Body of pancreas (tissue), 4 donors: ENCODE measurements at regions not wholly inside any gene's neighbourhood (a gene's known extent, or its start where the extent isn't known, plus 50 kb on each side); places are given as distances from the start of the nearest gene placed in this dataset.
"Not testable (repeated sequence)": the region's sequence is repeated elsewhere in the genome, so short reads cannot be mapped to it uniquely, and the experiment has no call there.

ENCODE experiments used
- POLR2A ChIP-seq, 3 donors: fragments of 450-650 bp; IDR thresholded peaks; one replicate each; pipeline ENCODE4 v1.6.1; 2016; ENCODE audit warnings: antibody characterized with exemption in 3 of 3, mild to moderate bottlenecking in 2 of 3
- TF ChIP-seq, protein P1 (sequence below), 7 experiments: fragments of 450-650 bp in 4 of 7; fragments of 200-600 bp in 3 of 7; sonication (generic) in 3 of 7; IDR thresholded peaks; one replicate each; pipeline ENCODE4 v1.5.1; 2016 to 2019; ENCODE audit warnings: antibody characterized with exemption in 7 of 7

DNA sequence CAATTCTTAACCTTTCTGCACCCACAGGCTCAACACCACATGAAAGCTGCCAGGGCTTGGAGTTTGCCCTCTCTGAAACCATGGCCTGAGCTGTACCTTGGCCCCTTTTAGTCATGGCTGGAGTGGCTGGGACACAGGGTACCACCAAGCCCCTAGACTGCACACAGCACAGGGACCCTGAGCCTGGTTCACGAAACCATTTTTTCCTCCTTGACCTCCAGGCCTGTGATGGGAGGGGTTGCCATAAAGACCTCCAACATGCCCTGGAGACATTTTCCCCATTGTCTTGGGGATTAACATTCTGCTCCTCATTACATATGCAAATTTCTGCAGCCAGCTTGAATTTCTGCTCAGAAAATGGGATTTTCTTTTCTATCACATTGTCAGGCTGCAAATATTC is 113.4 kb downstream of the XPNPEP1 start:
- TF ChIP-seq, protein P1, sequence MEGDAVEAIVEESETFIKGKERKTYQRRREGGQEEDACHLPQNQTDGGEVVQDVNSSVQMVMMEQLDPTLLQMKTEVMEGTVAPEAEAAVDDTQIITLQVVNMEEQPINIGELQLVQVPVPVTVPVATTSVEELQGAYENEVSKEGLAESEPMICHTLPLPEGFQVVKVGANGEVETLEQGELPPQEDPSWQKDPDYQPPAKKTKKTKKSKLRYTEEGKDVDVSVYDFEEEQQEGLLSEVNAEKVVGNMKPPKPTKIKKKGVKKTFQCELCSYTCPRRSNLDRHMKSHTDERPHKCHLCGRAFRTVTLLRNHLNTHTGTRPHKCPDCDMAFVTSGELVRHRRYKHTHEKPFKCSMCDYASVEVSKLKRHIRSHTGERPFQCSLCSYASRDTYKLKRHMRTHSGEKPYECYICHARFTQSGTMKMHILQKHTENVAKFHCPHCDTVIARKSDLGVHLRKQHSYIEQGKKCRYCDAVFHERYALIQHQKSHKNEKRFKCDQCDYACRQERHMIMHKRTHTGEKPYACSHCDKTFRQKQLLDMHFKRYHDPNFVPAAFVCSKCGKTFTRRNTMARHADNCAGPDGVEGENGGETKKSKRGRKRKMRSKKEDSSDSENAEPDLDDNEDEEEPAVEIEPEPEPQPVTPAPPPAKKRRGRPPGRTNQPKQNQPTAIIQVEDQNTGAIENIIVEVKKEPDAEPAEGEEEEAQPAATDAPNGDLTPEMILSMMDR (IDR thresholded peaks at IDR 0.05), result not testable (repeated sequence)
- TF ChIP-seq POLR2A (IDR thresholded peaks at IDR 0.05), result not testable (repeated sequence)
